GM12872 (cell line): ENCODE measurements at regions not wholly inside any gene's neighbourhood (a gene's known extent, or its start where the extent isn't known, plus 50 kb on each side); places are given as distances from the start of the nearest gene placed in this dataset.

Source experiments
- TF ChIP-seq, protein P1 (sequence below): IDR thresholded peaks from 3 replicates; pipeline ENCODE4 v1.5.1; 2011; ENCODE audit warnings: low read depth, mild to moderate bottlenecking, low read length, moderate library complexity; ENCODE audit not compliant: insufficient read depth

DNA sequence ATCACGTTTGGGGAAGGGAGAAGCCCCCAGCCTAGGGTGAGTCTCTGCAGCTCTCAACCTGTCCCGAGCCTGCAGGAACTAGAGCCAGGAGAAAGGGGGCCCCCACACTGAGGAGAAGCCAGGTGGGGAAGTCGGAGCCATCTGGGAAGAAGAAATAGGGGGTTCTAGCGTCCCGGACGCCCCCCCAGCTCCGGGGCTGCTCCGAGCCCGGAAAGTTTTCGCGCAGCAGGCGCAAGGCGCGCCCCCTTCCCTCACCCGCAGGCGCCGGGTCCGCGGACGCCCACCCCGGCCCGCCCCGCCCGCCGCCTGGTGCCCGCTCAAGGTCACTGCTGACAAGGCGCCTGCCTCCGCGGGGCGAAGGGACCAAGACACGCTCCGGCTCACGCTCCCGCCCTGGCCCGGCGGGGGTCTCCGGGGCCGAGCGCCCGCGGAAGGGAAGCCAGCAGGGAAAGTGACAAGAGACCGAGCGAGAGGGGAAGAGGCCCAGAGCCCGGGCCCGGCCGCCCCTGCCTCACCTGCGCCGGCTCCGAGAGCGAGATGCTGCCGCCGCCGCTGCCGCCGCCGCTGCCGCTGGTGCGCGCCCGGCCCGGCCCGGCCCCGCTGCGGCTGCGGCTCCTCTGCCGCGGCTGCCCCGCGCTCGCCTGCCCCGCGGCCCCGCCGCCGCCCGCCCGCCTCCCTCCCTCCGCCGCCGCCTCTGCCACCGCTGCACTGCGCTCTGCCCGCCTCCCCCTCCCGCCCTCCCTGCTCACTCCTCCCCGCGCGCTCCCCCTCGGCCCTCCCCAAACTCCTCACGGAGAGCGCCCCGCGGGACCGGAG lies 108.4 kb upstream of the SLC6A11 start:
- TF ChIP-seq, protein P1, sequence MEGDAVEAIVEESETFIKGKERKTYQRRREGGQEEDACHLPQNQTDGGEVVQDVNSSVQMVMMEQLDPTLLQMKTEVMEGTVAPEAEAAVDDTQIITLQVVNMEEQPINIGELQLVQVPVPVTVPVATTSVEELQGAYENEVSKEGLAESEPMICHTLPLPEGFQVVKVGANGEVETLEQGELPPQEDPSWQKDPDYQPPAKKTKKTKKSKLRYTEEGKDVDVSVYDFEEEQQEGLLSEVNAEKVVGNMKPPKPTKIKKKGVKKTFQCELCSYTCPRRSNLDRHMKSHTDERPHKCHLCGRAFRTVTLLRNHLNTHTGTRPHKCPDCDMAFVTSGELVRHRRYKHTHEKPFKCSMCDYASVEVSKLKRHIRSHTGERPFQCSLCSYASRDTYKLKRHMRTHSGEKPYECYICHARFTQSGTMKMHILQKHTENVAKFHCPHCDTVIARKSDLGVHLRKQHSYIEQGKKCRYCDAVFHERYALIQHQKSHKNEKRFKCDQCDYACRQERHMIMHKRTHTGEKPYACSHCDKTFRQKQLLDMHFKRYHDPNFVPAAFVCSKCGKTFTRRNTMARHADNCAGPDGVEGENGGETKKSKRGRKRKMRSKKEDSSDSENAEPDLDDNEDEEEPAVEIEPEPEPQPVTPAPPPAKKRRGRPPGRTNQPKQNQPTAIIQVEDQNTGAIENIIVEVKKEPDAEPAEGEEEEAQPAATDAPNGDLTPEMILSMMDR: no peak

DNA sequence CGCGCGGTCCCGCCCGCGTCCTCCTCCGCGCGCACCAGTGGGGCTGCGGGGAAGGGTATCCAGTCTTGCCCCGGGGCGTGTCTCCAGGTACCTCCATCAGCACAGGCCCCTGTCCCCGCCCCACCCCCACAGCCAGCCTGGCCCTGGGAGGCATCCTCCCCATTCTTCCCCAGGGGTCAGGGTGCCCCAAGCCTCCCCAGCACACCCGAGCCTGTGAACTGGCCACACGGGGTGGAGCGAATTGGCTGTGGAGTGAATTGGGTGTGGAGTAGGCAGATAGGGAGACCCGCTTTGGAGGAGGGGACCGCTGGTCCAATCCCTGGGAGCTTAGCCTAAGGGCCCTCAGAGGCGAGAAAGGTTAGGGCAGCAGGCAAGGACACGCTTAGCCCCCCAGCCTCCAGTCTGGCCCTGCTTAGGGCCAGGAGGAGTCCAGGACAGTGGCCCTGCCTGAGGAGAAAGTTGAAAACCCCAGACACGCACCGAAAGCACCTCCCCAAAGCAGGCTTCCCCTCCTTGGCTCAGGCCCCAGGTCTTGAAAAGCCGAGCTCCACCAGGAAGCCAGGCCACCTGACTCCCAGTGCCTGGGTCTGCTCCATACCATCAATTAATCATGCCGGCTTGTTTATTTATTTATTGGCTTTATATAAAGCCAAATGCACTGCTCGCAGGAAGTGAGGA lies 107.7 kb upstream of the SLC6A11 start:
- TF ChIP-seq, protein P1: no peak

DNA sequence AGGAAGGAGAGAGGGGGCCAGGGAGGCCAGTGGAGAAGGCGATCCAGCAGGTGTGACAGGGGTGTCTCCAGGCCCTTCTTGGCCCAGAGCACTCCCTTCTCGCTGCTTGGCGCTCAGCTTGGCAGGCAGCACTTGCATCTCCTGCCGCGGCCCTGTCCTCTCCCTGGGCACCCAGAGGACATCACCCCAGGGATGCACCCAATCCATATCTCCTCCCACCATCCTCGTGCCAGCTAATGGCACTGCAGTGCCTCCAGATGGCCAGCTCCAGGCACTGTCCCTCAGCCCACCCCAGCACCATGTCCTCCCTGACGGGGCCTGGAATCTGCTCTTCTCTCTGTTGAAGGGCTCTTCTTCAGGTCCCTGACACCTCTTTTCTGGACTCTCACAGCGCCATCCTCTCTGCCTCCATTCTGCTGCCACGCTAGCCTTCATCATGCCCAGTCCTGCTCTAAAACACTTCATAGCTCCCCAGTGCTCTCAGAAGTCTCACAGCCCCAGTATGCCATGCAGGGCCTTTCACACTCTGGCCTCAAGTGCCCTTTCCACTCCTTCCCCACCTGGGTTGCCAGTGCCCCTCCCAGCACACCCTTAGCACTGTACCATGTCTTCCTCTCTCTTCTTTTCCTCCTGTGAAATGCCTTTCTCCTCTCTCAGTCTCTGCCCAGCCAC lies 106.8 kb upstream of the SLC6A11 start:
- TF ChIP-seq, protein P1: no peak

DNA sequence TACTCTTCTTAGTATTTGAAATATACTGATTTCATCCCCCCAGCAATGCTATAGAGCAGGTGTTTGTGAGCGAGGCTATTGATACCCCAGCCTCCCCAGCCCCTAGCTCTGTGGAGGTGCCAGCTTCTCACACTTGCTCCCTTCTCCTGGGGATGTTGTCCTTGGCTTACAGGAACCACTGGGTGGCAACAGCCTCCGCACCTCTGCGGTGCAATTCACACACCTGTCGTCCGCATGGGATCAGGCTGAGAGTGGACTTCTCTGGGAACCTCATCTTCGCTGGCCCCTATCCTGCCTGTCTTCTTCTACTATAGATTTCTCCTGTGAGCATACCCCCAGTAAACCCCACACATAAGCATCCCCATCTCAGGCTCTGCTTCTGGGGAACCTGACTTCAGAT lies 103.9 kb upstream of the SLC6A11 start:
- TF ChIP-seq, protein P1: no peak

DNA sequence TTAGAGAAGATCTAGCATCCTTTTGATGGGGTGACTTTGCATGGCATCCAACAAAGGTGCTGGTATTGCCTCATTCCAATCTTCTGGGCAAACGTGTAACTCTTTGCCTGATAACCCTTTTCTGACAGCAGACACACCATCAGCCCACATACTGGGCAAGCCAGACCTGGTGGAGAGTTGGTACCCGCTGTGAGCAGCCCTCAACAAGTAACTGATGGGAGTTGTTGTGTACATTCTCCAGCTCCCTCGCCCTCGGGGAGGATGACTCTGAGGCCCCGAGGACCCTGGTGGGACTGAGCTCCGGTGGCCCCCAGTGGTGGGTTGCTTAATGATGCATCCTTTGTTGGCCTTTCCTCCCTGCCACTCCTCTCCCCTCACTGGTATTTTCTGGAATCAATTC lies 102.4 kb upstream of the SLC6A11 start:
- TF ChIP-seq, protein P1: no peak

DNA sequence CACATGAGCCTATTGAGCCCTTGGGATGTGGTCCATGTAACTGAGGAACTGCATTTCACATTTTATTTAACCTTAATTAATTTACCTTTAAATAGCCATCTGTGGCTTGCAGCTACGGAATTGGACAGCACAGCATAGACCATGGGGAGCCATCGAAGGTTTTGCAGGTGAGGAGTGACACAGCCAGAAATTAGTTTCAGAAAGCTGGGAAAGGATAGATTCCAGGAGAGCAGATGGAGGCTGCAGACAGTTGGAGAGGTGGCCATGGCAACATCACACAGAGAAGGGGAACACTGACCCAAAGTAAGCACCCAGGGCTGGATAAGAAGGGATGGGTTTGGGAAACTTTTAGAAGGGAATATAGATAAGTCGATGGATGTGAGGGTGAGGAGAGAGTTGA lies 100.1 kb upstream of the SLC6A11 start:
- TF ChIP-seq, protein P1: no peak

DNA sequence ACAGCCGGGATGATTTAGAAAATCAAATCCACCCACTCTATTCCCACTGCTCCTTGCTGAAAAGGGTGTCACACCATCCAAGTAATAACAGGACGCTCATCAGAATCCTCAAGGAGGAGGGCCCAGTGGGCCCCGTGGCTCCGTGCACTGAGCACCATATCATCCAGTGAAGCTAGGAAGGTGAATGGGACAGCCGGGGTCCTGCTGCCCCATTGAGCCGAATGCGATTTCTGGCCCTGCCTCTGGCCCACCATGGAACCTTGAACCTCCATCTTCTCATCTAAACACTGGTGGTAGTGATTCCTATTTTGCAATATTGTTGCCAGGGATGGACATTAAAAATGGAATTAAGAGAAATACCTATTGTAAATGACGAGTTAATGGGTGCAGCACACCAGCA lies 99.1 kb upstream of the SLC6A11 start:
- TF ChIP-seq, protein P1: no peak
